BJ (cell line): ENCODE measurements at regions not wholly inside any gene's neighbourhood (a gene's known extent, or its start where the extent isn't known, plus 50 kb on each side); places are given as distances from the start of the nearest gene placed in this dataset.

Experiments used
- CTCF ChIA-PET: fragments of 350-600 bp; formaldehyde crosslinking; extraction: SDS; loops from one replicate; lab custom pipeline; 2021; ENCODE audit warnings: antibody characterized with exemption, inconsistent platforms; lab: Yijun Ruan, JAX
- POLR2A ChIA-PET: fragments of 300-600 bp; sonication (Branson Sonifier 250); formaldehyde crosslinking; extraction: SDS; loops from one replicate; lab custom pipeline; 2021; ENCODE audit warnings: antibody characterized with exemption; lab: Charles Lee
- DNase-seq: peaks from one replicate; pipeline ENCODE4 v3.0.0-alpha.2; 2011; ENCODE audit warnings: low read depth
- H3K27me3 ChIP-seq: 2 replicates; pipeline ENCODE4 v1.6.0; 2011; ENCODE audit warnings: low read length; ENCODE audit not compliant: control insufficient read depth, insufficient read depth
- H3K36me3 ChIP-seq: 2 replicates; pipeline ENCODE4 v1.5.1; 2011; ENCODE audit warnings: low read length; ENCODE audit not compliant: control insufficient read depth, insufficient read depth
- H3K4me3 ChIP-seq: 2 replicates; pipeline ENCODE4 v1.5.1; 2011; ENCODE audit warnings: low read depth, mild to moderate bottlenecking, control low read depth, low read length
- CTCF ChIP-seq: IDR thresholded peaks from 2 replicates; pipeline ENCODE4 v1.5.1; 2011; ENCODE audit warnings: low read depth, mild to moderate bottlenecking, control low read depth, inconsistent platforms, low read length, moderate library complexity; ENCODE audit not compliant: insufficient read depth

DNA sequence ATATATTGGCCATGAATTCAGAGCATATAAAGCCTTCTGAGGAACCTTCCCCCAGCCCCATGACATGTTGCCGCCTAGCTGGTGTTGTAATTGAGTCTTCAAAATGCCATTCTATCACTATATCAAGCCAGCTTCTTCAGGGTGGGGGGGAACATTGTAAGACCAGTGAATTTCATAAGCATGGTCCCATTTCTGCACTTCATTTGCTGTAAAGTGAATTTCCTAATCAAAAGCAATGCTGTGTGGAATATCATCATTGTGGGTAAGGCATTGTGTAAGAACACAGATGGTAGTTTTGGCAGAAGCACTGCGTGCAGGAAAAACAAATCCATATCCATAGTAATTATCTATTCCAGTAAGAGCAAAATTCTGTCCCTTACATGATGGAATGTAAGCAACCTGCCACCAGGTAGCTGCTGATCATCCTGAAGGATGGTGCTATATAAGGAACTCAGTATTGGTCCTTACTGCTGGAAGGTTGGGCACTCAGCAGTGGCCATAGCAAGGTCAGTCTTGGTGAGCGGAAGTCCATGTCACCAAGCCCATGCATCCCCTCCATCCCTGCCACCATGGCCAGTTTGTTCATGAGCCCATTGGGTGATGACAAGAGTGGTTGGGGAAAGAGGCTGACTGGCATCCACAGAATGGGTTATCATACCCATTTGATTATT lies 159.4 kb downstream of the COPS8 start:
- no peak for DNase-seq

GRCh38 chr2:237250599-237250998 lies 163.4 kb downstream of the COL6A3 start:
- Histone ChIP-seq H3K36me3 (no peaks in the 10 kb centered on the region), H3K4me3 (no peak overlapping the region), H3K27me3 (no peaks in the 10 kb centered on the region)
- ChIA-PET POLR2A (no interaction called here), CTCF (no interaction called here)
- no peak for DNase-seq
- TF ChIP-seq CTCF = no peak

More for the DNA sequence above, 159.4 kb downstream of the COPS8 start:
- CTCF ChIA-PET = no interaction called here
- POLR2A ChIA-PET = no interaction called here
- no peak for TF ChIP-seq CTCF
- Histone ChIP-seq H3K27me3 (no peaks in the 10 kb centered on the region), H3K4me3 (no peak overlapping the region), H3K36me3 (no peaks in the 10 kb centered on the region)

- DNase-seq = no peak
- Histone ChIP-seq H3K36me3 (no peaks in the 10 kb centered on the region), H3K4me3 (no peak overlapping the region), H3K27me3 (no peaks in the 10 kb centered on the region)
- POLR2A ChIA-PET = no interaction called here
- no peak for TF ChIP-seq CTCF
- CTCF ChIA-PET = no interaction called here
Observed at GRCh38 chr2:237251986-237252385, 162.0 kb downstream of the COL6A3 start.

DNA sequence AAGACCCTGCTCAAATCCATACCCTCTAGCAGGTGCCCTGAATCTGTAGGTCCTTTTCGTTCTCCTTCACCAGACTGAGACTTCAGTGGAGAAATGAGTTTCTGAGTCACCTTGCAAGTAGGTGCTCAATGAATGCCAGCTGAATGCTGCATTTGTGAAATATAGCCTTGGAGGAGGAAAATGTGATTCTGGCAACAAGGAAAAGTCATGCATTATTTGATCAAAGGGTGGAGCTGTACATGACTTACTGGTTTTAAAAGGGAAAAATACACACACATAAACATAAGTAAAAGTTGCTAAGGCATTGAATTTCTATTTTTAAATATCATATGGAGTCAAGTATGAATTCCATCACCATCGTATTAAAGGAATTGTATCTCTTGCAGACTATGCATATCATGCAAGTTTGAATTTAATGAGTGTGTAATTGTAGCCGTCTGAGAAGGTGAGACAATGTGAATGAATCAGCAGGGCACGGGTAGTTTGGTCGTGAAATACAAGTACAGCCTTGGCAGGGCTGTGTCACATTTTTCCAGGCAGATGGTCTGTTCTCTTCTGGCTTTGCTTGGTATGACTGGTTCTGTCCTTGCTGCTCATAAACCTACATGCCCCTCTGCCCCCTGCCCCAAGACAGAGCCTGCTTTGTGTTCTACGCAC lies 160.8 kb downstream of the COL6A3 start:
- no peaks in the 10 kb centered on the region for H3K27me3 ChIP-seq
- CTCF ChIA-PET = interaction anchor here (0.7 to 2.1 kb wide), 5 partner anchors 9 to 95 kb away, joined by 3 to 12 read pairs (median 3); no protein-coding TSS in a partner anchor
- no peak overlapping the region for H3K4me3 ChIP-seq
- TF ChIP-seq CTCF = no peak
- POLR2A ChIA-PET = no interaction called here
- DNase-seq = no peak
- H3K36me3 ChIP-seq = no peaks in the 10 kb centered on the region

DNA sequence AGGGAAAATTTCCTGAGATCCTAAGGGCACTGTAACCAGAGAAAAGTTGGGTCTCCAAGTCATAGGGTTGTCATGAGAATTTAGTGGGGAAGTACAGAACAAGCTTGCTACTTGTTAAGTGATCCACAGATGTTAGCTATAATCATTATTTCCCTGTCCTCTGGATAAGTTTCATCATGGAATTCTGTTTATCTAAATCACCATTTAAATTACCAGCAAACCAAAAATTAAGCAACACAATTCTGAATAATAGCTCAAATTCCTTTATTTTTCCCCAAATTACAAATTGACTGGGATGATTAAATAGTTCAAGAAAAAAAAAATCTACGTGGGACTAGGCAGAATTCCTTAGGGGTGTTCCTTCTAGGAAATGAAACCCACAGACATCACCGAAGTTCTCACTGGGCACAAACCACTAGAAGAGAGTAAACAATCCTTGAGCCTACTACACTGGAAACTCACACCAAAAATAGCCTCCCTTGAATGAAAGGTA lies 159.5 kb downstream of the COL6A3 start:
- ChIA-PET CTCF (interaction anchor here (0.7 to 2.1 kb wide), 8 partner anchors 10 to 97 kb away, joined by 3 to 12 read pairs (median 3); no protein-coding TSS in a partner anchor), POLR2A (interaction anchor here (0.6 to 1.3 kb wide), 10 partner anchors 24 to 161 kb away, joined by 3 to 4 read pairs (median 3); no protein-coding TSS in a partner anchor)
- Histone ChIP-seq H3K36me3 (no peaks in the 10 kb centered on the region), H3K27me3 (no peaks in the 10 kb centered on the region), H3K4me3 (no peak overlapping the region)
- DNase-seq = peak; percentile 93
- TF ChIP-seq CTCF = no peak
